ENCODE measurements at regions not wholly inside any gene's neighbourhood (a gene's known extent, or its start where the extent isn't known, plus 50 kb on each side); places are given as distances from the start of the nearest gene placed in this dataset.

DNA sequence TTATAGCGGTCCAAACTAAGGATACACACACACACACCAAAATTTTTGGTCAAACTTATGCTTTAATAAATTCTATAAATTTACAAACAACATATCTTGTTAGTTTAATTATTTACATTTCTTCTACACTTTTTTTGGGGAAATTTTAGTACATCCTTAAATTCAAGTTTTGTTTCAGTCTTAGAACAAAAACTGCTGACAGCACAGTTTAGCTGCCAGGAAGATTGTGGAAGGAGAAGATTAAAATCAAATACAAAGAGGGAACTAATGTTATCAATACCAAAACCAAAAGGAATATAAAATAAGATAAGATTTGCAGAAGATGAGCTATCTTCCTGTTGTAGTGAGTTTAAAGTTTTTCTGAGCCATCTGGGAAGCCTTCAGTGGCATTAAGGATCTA lies 368.8 kb downstream of the AASDHPPT start:
- TF ChIP-seq YY1 (IDR thresholded peaks at IDR 0.05; ENCODE audit: low read depth), result no peak
- TF ChIP-seq, protein P1, sequence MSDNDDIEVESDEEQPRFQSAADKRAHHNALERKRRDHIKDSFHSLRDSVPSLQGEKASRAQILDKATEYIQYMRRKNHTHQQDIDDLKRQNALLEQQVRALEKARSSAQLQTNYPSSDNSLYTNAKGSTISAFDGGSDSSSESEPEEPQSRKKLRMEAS (IDR thresholded peaks at IDR 0.05), result no peak
- no peak for TF ChIP-seq EP300 (IDR thresholded peaks at IDR 0.05; ENCODE audit: borderline replicate concordance)
- no peak for TF ChIP-seq ZBTB7A (IDR thresholded peaks at IDR 0.05; ENCODE audit: low read depth)
- TF ChIP-seq RAD21 (IDR thresholded peaks at IDR 0.05; ENCODE audit: low read depth), result no peak
- no peak for TF ChIP-seq TCF12 (IDR thresholded peaks at IDR 0.05; ENCODE audit: low read depth)
- TF ChIP-seq TEAD4 (IDR thresholded peaks at IDR 0.05), result no peak
- no peak for TF ChIP-seq CEBPB (IDR thresholded peaks at IDR 0.05)
- TF ChIP-seq NFIC (IDR thresholded peaks at IDR 0.05), result no peak
- TF ChIP-seq, protein P2, sequence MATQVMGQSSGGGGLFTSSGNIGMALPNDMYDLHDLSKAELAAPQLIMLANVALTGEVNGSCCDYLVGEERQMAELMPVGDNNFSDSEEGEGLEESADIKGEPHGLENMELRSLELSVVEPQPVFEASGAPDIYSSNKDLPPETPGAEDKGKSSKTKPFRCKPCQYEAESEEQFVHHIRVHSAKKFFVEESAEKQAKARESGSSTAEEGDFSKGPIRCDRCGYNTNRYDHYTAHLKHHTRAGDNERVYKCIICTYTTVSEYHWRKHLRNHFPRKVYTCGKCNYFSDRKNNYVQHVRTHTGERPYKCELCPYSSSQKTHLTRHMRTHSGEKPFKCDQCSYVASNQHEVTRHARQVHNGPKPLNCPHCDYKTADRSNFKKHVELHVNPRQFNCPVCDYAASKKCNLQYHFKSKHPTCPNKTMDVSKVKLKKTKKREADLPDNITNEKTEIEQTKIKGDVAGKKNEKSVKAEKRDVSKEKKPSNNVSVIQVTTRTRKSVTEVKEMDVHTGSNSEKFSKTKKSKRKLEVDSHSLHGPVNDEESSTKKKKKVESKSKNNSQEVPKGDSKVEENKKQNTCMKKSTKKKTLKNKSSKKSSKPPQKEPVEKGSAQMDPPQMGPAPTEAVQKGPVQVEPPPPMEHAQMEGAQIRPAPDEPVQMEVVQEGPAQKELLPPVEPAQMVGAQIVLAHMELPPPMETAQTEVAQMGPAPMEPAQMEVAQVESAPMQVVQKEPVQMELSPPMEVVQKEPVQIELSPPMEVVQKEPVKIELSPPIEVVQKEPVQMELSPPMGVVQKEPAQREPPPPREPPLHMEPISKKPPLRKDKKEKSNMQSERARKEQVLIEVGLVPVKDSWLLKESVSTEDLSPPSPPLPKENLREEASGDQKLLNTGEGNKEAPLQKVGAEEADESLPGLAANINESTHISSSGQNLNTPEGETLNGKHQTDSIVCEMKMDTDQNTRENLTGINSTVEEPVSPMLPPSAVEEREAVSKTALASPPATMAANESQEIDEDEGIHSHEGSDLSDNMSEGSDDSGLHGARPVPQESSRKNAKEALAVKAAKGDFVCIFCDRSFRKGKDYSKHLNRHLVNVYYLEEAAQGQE (IDR thresholded peaks at IDR 0.05; ENCODE audit: low read depth), result no peak

- no peak for TF ChIP-seq RAD21 (IDR thresholded peaks at IDR 0.05; ENCODE audit: low read depth)
- no peak for TF ChIP-seq USF1 (IDR thresholded peaks at IDR 0.05)
- no peak for TF ChIP-seq CEBPB (IDR thresholded peaks at IDR 0.05)
- TF ChIP-seq TCF12 (IDR thresholded peaks at IDR 0.05; ENCODE audit: low read depth), result no peak
- TF ChIP-seq EGR1 (IDR thresholded peaks at IDR 0.05), result no peak
- no peak for TF ChIP-seq TEAD4 (IDR thresholded peaks at IDR 0.05)
- TF ChIP-seq, protein P2 (IDR thresholded peaks at IDR 0.05; ENCODE audit: low read depth), result no peak
- TF ChIP-seq NFIC (IDR thresholded peaks at IDR 0.05), result no peak
- TF ChIP-seq, protein P1 (IDR thresholded peaks at IDR 0.05), result no peak
- TF ChIP-seq FOXM1 (IDR thresholded peaks at IDR 0.05; ENCODE audit: borderline replicate concordance, low read depth), result no peak
- TF ChIP-seq ZBTB7A (IDR thresholded peaks at IDR 0.05; ENCODE audit: low read depth), result no peak
- TF ChIP-seq CREB1 (IDR thresholded peaks at IDR 0.05; ENCODE audit: low read depth), result no peak
Observed at GRCh38 chr11:106446955-106447354, 369.5 kb downstream of the AASDHPPT start.

- TF ChIP-seq EGR1 (IDR thresholded peaks at IDR 0.05) (no peak), USF1 (IDR thresholded peaks at IDR 0.05) (no peak), EP300 (IDR thresholded peaks at IDR 0.05; ENCODE audit: borderline replicate concordance) (no peak), TAF1 (IDR thresholded peaks at IDR 0.05; ENCODE audit: low read depth) (no peak), YY1 (IDR thresholded peaks at IDR 0.05; ENCODE audit: low read depth) (no peak), ZBTB7A (IDR thresholded peaks at IDR 0.05; ENCODE audit: low read depth) (no peak), FOXM1 (IDR thresholded peaks at IDR 0.05; ENCODE audit: borderline replicate concordance, low read depth) (no peak), CEBPB (IDR thresholded peaks at IDR 0.05) (no peak), TCF12 (IDR thresholded peaks at IDR 0.05; ENCODE audit: low read depth) (no peak), NFIC (IDR thresholded peaks at IDR 0.05) (no peak), TEAD4 (IDR thresholded peaks at IDR 0.05) (no peak), CREB1 (IDR thresholded peaks at IDR 0.05; ENCODE audit: low read depth) (no peak), RAD21 (IDR thresholded peaks at IDR 0.05; ENCODE audit: low read depth) (no peak)
- TF ChIP-seq, protein P2 (IDR thresholded peaks at IDR 0.05; ENCODE audit: low read depth), result no peak
- TF ChIP-seq, protein P1 (IDR thresholded peaks at IDR 0.05), result no peak
Observed at GRCh38 chr11:106447631-106448191, 370.2 kb downstream of the AASDHPPT start.

- TF ChIP-seq, protein P2 (IDR thresholded peaks at IDR 0.05; ENCODE audit: low read depth), result no peak
- TF ChIP-seq CEBPB (IDR thresholded peaks at IDR 0.05) (no peak), TAF1 (IDR thresholded peaks at IDR 0.05; ENCODE audit: low read depth) (no peak), TCF12 (IDR thresholded peaks at IDR 0.05; ENCODE audit: low read depth) (no peak), NFIC (IDR thresholded peaks at IDR 0.05) (no peak), YY1 (IDR thresholded peaks at IDR 0.05; ENCODE audit: low read depth) (no peak)
- TF ChIP-seq, protein P1 (IDR thresholded peaks at IDR 0.05), result no peak
Observed at GRCh38 chr11:106449763-106450162, 372.3 kb downstream of the AASDHPPT start.

Data from Ishikawa (cell line).